Osteocyte (in vitro differentiated cells): ENCODE measurements at regions not wholly inside any gene's neighbourhood (a gene's known extent, or its start where the extent isn't known, plus 50 kb on each side); places are given as distances from the start of the nearest gene placed in this dataset.

Experiments used
- DNase-seq: peaks from one replicate; pipeline ENCODE4 v3.0.0; 2021; ENCODE audit warnings: mixed read lengths; ENCODE audit not compliant: unreplicated experiment; ENCODE audit errors: extremely low spot score
- H3K27ac Mint-ChIP-seq: one replicate; pipeline ENCODE4 v1.8.0; 2021; ENCODE audit warnings: mild to moderate bottlenecking, mixed read lengths; ENCODE audit not compliant: unreplicated experiment
- H3K27me3 Mint-ChIP-seq: one replicate; pipeline ENCODE4 v1.8.0; 2021; ENCODE audit warnings: mixed read lengths; ENCODE audit not compliant: unreplicated experiment
- H3K36me3 Mint-ChIP-seq: one replicate; pipeline ENCODE4 v1.8.0; 2021; ENCODE audit warnings: mixed read lengths; ENCODE audit not compliant: unreplicated experiment
- H3K4me1 Mint-ChIP-seq: one replicate; pipeline ENCODE4 v1.8.0; 2021; ENCODE audit warnings: mixed read lengths; ENCODE audit not compliant: unreplicated experiment
- H3K4me3 Mint-ChIP-seq: one replicate; pipeline ENCODE4 v1.8.0; 2021; ENCODE audit warnings: mild to moderate bottlenecking, moderate library complexity, mixed read lengths; ENCODE audit not compliant: unreplicated experiment
- H3K9me3 Mint-ChIP-seq: one replicate; pipeline ENCODE4 v1.8.0; 2021; ENCODE audit warnings: mixed read lengths; ENCODE audit not compliant: unreplicated experiment
- TF ChIP-seq, protein P1 (sequence below): fragments of 200-600 bp; sonication (generic); IDR thresholded peaks from 2 replicates; pipeline ENCODE4 v1.5.0; 2021; ENCODE audit warnings: antibody characterized with exemption, mild to moderate bottlenecking, moderate library complexity

DNA sequence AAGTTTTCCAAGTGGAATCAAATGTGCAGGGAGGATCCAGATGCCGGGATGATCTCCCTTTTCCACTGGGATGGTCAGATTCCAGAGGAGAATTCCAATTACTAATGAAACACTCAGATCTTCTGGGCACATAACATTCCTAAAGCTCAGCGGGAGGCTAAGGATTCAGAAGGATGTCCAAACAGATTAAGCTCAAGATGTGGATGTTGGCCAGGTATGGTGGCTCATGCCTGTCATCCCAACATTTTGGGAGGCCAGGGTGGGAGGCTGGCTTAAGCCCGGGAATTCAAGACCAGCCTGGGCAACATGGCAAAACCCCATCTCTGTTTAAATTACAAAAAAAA is 62.0 kb upstream of the PNMA1 start:
- H3K9me3 Mint-ChIP-seq = no peaks in the 10 kb centered on the region
- DNase-seq = no peak
- TF ChIP-seq, protein P1, sequence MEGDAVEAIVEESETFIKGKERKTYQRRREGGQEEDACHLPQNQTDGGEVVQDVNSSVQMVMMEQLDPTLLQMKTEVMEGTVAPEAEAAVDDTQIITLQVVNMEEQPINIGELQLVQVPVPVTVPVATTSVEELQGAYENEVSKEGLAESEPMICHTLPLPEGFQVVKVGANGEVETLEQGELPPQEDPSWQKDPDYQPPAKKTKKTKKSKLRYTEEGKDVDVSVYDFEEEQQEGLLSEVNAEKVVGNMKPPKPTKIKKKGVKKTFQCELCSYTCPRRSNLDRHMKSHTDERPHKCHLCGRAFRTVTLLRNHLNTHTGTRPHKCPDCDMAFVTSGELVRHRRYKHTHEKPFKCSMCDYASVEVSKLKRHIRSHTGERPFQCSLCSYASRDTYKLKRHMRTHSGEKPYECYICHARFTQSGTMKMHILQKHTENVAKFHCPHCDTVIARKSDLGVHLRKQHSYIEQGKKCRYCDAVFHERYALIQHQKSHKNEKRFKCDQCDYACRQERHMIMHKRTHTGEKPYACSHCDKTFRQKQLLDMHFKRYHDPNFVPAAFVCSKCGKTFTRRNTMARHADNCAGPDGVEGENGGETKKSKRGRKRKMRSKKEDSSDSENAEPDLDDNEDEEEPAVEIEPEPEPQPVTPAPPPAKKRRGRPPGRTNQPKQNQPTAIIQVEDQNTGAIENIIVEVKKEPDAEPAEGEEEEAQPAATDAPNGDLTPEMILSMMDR = no peak
- no peaks in the 10 kb centered on the region for H3K27me3 Mint-ChIP-seq
- peaks cover 47% of the 10 kb centered on the region for H3K4me1 Mint-ChIP-seq
- H3K4me3 Mint-ChIP-seq = no peak overlapping the region
- H3K36me3 Mint-ChIP-seq = peaks cover 3% of the 10 kb centered on the region
- H3K27ac Mint-ChIP-seq = peak overlapping the region; percentile 57

GRCh38 chr14:73775339-73776193 is 61.4 kb upstream of the PNMA1 start:
- Mint-ChIP-seq H3K9me3 (no peaks in the 10 kb centered on the region), H3K27me3 (no peaks in the 10 kb centered on the region), H3K4me3 (no peak overlapping the region), H3K36me3 (peaks cover 3% of the 10 kb centered on the region), H3K27ac (peak overlapping the region; percentile 57), H3K4me1 (peaks cover 49% of the 10 kb centered on the region)
- no peak for DNase-seq
- TF ChIP-seq, protein P1 = no peak

DNA sequence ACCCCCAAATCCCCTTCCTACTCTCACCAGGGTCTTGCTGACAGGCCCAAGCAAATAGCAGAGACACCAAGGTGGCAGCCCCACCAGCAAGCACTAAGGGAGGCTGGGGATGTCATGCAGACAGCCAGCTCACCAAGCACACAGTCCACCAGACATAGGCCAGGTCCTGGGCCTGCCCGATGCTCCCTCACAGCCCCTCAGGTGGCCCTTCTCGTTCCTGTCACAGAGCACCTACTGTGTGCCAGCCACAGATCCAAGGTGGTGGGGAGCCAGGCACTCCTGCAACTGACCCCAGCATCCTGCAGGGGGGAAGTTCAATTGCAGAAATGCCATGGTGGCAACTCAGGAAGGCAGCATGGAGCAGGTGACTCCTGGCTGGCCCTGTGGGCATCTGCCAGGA is 60.5 kb upstream of the PNMA1 start:
- no peak overlapping the region for H3K4me3 Mint-ChIP-seq
- DNase-seq = no peak
- TF ChIP-seq, protein P1 = no peak
- no peaks in the 10 kb centered on the region for H3K9me3 Mint-ChIP-seq
- H3K4me1 Mint-ChIP-seq = peaks cover 51% of the 10 kb centered on the region
- peaks cover 3% of the 10 kb centered on the region for H3K36me3 Mint-ChIP-seq
- H3K27ac Mint-ChIP-seq = peak overlapping the region; percentile 38
- no peaks in the 10 kb centered on the region for H3K27me3 Mint-ChIP-seq

- no peaks in the 10 kb centered on the region for H3K9me3 Mint-ChIP-seq
- DNase-seq = no peak
- H3K4me1 Mint-ChIP-seq = peaks cover 51% of the 10 kb centered on the region
- no peaks in the 10 kb centered on the region for H3K27me3 Mint-ChIP-seq
- peak overlapping the region; percentile 38 for H3K27ac Mint-ChIP-seq
- H3K36me3 Mint-ChIP-seq = peaks cover 3% of the 10 kb centered on the region
- H3K4me3 Mint-ChIP-seq = no peak overlapping the region
- TF ChIP-seq, protein P1 = no peak
Measured at GRCh38 chr14:73774241-73774570, 60.0 kb upstream of the PNMA1 start.

- no peaks in the 10 kb centered on the region for H3K9me3 Mint-ChIP-seq
- H3K4me3 Mint-ChIP-seq = no peak overlapping the region
- TF ChIP-seq, protein P1 = no peak
- peaks cover 3% of the 10 kb centered on the region for H3K36me3 Mint-ChIP-seq
- H3K27me3 Mint-ChIP-seq = no peaks in the 10 kb centered on the region
- H3K27ac Mint-ChIP-seq = no peak overlapping the region
- DNase-seq = no peak
- H3K4me1 Mint-ChIP-seq = peaks cover 56% of the 10 kb centered on the region
Measured at GRCh38 chr14:73773441-73774240, 59.5 kb upstream of the PNMA1 start.
